Loucy (cell line): ENCODE measurements at regions not wholly inside any gene's neighbourhood (a gene's known extent, or its start where the extent isn't known, plus 50 kb on each side); places are given as distances from the start of the nearest gene placed in this dataset.

ENCODE experiments used
- H2AFZ ChIP-seq: fragments of 200-600 bp; sonication (generic); 2 replicates; pipeline ENCODE4 v1.6.0; 2016; ENCODE audit warnings: antibody characterized with exemption, mild to moderate bottlenecking, low read length, moderate library complexity
- H3F3A ChIP-seq: fragments of 200-600 bp; 2 replicates; pipeline ENCODE4 v1.6.0; 2016; ENCODE audit warnings: antibody characterized with exemption, low read depth, mild to moderate bottlenecking
- H3K27me3 ChIP-seq: fragments of 200-600 bp; sonication (generic); 2 replicates; pipeline ENCODE4 v1.6.1; 2014; ENCODE audit warnings: low read length, mild to moderate bottlenecking; ENCODE audit not compliant: insufficient read depth, poor library complexity, severe bottlenecking
- H3K36me3 ChIP-seq: fragments of 200-600 bp; sonication (generic); 2 replicates; pipeline ENCODE4 v1.6.1; 2016; ENCODE audit warnings: low read length; ENCODE audit not compliant: insufficient read depth
- H3K4me1 ChIP-seq: fragments of 200-600 bp; sonication (generic); 2 replicates; pipeline ENCODE4 v1.5.1; 2014; ENCODE audit warnings: low read length, mild to moderate bottlenecking; ENCODE audit not compliant: insufficient read depth, poor library complexity, severe bottlenecking
- H3K4me2 ChIP-seq: fragments of 200-600 bp; sonication (generic); 2 replicates; pipeline ENCODE4 v1.6.0; 2014; ENCODE audit warnings: antibody characterized with exemption, low read length, low read depth, mild to moderate bottlenecking; ENCODE audit not compliant: poor library complexity, severe bottlenecking
- H3K4me3 ChIP-seq: fragments of 200-600 bp; sonication (generic); 2 replicates; pipeline ENCODE4 v1.5.1; 2014; ENCODE audit warnings: low read length, mild to moderate bottlenecking, mixed read lengths; ENCODE audit not compliant: poor library complexity, severe bottlenecking
- H3K79me2 ChIP-seq: fragments of 200-600 bp; sonication (generic); 2 replicates; pipeline ENCODE4 v1.6.1; 2014; ENCODE audit warnings: low read length; ENCODE audit not compliant: insufficient read depth
- H3K9ac ChIP-seq: fragments of 200-600 bp; sonication (generic); 2 replicates; pipeline ENCODE4 v1.6.0; 2014; ENCODE audit warnings: mild to moderate bottlenecking, low read depth, low read length, moderate library complexity; ENCODE audit not compliant: poor library complexity, severe bottlenecking
- H3K9me2 ChIP-seq: fragments of 200-600 bp; sonication (generic); replicated peaks from 2 replicates; pipeline ENCODE4 v1.6.1; 2016; ENCODE audit warnings: low read depth, low read length, mixed read lengths
- H3K9me3 ChIP-seq: fragments of 200-600 bp; sonication (generic); 2 replicates; pipeline ENCODE4 v1.6.1; 2014; ENCODE audit warnings: mild to moderate bottlenecking, antibody characterized with exemption, low read length, low read depth; ENCODE audit not compliant: insufficient read depth
- H4K20me1 ChIP-seq: fragments of 200-600 bp; sonication (generic); 2 replicates; pipeline ENCODE4 v1.6.0; 2014; ENCODE audit warnings: antibody characterized with exemption, low read length, mild to moderate bottlenecking; ENCODE audit not compliant: insufficient read depth, poor library complexity, severe bottlenecking
- CTCF ChIP-seq: fragments of 200-600 bp; sonication (generic); conservative IDR thresholded peaks from 2 replicates; pipeline ENCODE4 v1.5.1; 2014; ENCODE audit warnings: mild to moderate bottlenecking, antibody characterized with exemption, low read length
- EZH2phosphoT487 ChIP-seq: fragments of 200-600 bp; IDR thresholded peaks from 2 replicates; pipeline ENCODE4 v1.6.1; 2018; ENCODE audit warnings: antibody characterized with exemption, mild to moderate bottlenecking, moderate library complexity, borderline replicate concordance

DNA sequence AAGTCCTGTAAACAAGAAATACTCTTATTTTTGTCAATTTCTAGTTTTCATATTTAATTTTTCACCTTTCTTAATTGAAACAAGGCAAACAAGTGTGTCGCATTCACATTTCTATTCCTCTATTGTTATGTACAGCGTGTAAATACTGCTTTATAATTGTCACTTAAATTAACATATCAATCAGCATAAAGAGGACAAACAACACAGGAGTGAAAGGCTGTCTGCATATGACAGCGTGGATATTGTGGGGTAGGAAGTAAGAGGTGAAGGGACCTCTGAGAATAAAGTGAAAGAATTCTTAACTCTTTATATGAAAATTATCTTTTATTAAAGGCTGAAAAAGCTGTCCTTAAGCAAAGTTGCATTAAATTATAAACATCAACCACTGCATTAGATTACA is 797.9 kb upstream of the COBL start:
- H3K9me2 ChIP-seq: no peaks in the 10 kb centered on the region
- H3K4me2 ChIP-seq: no peak overlapping the region
- H3K9me3 ChIP-seq: no peaks in the 10 kb centered on the region
- no peak overlapping the region for H2AFZ ChIP-seq
- H3K9ac ChIP-seq: no peak overlapping the region
- H4K20me1 ChIP-seq: no peaks in the 10 kb centered on the region
- no peaks in the 10 kb centered on the region for H3F3A ChIP-seq
- H3K4me3 ChIP-seq: no peak overlapping the region
- H3K4me1 ChIP-seq: no peaks in the 10 kb centered on the region
- no peaks in the 10 kb centered on the region for H3K36me3 ChIP-seq
- no peak for TF ChIP-seq CTCF
- TF ChIP-seq EZH2phosphoT487: no peak
- H3K79me2 ChIP-seq: no peaks in the 10 kb centered on the region
- no peaks in the 10 kb centered on the region for H3K27me3 ChIP-seq

DNA sequence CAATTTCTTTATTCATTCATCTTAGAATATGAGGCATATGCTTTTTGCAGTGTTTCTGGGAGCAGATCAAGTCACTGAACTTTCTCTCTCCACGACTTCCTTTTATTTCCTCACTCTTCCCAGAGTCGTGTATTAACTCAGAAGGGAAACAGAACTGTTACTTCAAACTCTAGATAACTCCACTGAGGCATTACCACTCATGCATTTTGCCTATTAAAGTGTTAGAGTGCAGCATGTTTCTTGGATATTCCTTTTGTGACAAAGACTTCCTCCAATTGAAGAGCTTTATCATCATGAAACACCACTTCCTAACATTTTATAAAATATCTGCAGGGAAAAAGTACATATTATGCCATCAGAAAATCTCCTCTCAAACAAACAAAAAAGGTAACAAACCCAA is 797.4 kb upstream of the COBL start:
- H4K20me1 ChIP-seq: no peaks in the 10 kb centered on the region
- no peak for TF ChIP-seq CTCF
- no peak for TF ChIP-seq EZH2phosphoT487
- no peaks in the 10 kb centered on the region for H3K36me3 ChIP-seq
- H3K27me3 ChIP-seq: no peaks in the 10 kb centered on the region
- H3K9ac ChIP-seq: no peak overlapping the region
- no peaks in the 10 kb centered on the region for H3K79me2 ChIP-seq
- no peak overlapping the region for H3K4me3 ChIP-seq
- H3K4me1 ChIP-seq: no peaks in the 10 kb centered on the region
- H2AFZ ChIP-seq: no peak overlapping the region
- H3K9me3 ChIP-seq: no peaks in the 10 kb centered on the region
- no peaks in the 10 kb centered on the region for H3F3A ChIP-seq
- no peak overlapping the region for H3K4me2 ChIP-seq
- no peaks in the 10 kb centered on the region for H3K9me2 ChIP-seq

GRCh38 chr7:52107355-52107754 is 790.7 kb upstream of the COBL start:
- no peak for TF ChIP-seq CTCF
- TF ChIP-seq EZH2phosphoT487: no peak
- Histone ChIP-seq H3K4me1 (no peaks in the 10 kb centered on the region), H3K36me3 (no peaks in the 10 kb centered on the region), H3K9me3 (no peaks in the 10 kb centered on the region), H3K9me2 (no peaks in the 10 kb centered on the region), H3F3A (no peaks in the 10 kb centered on the region), H3K4me2 (no peak overlapping the region), H2AFZ (no peak overlapping the region), H3K9ac (no peak overlapping the region), H4K20me1 (no peaks in the 10 kb centered on the region), H3K27me3 (no peaks in the 10 kb centered on the region), H3K79me2 (no peaks in the 10 kb centered on the region), H3K4me3 (no peak overlapping the region)
